GM18870 (cell line): ENCODE measurements at regions not wholly inside any gene's neighbourhood (a gene's known extent, or its start where the extent isn't known, plus 50 kb on each side); places are given as distances from the start of the nearest gene placed in this dataset.

Source experiments
- ATAC-seq: cut with Tn5 transposase; IDR thresholded peaks from one replicate; pipeline ENCODE4 v1.9.1; 2021; ENCODE audit warnings: moderate library complexity; ENCODE audit not compliant: unreplicated experiment

DNA sequence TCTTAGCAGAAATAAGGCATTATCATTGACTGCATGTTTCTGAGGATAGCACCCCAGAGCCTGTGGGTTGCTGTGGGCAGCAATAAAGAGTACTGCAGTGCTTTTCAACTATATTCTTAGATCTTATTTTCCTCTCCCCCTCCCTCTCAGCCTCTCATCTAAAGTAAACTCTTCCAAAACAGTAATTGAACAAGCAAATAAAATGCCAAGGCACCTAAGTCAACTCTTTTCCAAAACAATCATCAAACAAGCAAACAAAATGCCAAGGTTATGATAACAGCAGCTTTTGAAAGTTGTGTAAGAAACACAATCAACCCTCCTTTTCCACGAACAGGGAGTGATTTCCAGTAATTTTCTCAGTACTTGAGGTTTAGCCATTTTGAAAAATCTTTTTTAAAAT, 1542.6 kb downstream of the AACS start:
- ATAC-seq, result no peak

DNA sequence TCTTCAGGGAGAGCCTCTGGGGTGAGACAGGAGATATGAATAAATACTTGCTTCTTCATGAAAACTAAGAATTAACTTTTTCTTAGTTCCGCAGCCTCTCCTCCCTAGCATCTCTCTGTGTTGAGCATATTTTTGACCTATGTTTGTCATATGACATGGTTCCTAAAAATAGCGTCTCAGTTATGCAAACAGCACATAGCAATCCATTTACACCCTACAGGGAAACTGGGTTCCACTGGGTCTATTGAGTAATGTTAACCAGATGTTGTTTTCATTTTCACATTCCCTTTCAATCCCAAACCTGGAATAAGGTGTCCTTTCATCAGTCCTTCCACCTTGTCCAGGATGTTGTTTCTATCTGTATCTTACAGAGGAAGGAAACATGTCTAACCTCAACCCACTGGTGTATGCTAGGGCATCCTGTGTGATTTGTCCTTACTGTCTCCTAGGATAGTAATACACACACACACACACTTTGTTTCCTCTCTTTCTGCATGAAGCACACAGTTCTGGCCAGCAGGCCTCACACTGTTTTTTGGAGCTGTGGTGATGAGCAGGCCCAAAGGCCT, 1543.5 kb downstream of the AACS start:
- ATAC-seq, result no peak

DNA sequence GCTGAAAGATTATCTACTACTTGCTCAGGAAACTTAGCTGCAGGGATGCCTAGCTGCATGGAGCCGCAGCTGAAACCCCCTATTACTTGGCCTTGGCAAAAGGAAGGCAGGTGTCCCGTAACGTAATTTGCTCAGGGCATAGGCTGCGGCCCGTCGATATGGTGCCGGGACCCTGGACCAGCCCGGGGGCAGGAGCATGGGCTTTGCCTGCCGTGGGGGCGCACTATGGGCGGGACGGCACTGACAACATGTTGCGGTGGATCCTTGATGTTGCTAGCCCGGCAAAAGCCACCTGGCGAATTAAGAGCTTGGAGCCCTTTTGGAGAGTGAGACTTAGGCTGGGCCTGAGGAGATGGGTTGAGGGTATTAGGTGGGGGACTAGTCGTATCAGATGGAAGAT, 1551.2 kb downstream of the AACS start:
- ATAC-seq, result no peak

DNA sequence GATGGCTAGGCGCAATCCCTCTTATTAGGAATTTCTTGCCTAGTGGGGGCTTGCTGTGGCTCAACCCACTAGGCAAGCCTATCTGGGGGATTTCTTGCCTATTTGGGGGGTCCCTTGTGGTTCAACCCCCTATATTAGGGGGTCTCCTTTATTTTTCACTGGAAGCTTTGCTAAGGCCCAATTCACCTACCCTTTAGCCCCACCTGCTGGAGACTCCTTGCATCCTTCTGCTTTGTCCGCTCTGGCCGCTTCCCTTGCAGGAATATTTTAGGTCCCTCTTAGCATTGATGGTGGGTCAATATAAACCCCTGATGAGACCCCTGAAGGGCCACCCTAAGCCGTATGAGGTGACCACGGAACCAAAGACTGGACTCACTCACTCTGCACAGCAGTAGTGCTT, 1552.1 kb downstream of the AACS start:
- ATAC-seq, result no peak

DNA sequence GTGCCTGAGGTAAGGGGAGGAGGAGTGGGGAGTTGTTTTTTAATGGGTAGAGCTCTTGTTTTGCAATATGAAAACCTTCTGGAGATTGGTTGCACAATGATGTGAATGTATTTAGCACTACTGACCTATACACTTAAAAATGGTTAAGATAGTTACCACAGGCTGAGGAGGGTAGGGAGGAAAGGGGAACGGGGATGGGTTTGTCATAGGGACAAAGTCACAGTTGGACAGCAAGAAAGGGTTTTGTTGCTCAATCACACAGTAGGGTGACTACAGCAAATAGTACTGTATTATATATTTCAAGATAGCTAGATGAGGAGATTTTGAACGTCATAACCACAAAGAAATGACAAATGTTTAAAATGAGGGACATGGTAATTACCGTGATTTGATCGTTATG, 1562.4 kb downstream of the AACS start:
- no peak for ATAC-seq

DNA sequence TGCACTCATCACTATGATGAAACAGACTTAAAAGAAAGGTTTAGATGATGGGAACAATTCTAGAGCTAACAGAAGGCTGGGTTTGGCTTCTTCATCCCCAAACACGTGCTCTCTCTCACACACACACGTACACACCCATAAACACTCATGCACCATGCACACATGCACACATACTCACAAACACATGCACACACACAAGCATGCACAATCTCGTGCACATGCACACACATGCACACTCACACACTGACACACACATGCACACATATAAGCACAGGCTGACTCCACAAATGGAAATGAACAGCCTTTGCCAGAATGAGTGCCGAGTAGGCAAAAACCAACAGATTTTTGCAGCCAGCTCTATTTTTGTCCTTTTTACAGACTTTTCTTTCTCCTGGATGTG, 1571.6 kb downstream of the AACS start:
- ATAC-seq, result no peak

DNA sequence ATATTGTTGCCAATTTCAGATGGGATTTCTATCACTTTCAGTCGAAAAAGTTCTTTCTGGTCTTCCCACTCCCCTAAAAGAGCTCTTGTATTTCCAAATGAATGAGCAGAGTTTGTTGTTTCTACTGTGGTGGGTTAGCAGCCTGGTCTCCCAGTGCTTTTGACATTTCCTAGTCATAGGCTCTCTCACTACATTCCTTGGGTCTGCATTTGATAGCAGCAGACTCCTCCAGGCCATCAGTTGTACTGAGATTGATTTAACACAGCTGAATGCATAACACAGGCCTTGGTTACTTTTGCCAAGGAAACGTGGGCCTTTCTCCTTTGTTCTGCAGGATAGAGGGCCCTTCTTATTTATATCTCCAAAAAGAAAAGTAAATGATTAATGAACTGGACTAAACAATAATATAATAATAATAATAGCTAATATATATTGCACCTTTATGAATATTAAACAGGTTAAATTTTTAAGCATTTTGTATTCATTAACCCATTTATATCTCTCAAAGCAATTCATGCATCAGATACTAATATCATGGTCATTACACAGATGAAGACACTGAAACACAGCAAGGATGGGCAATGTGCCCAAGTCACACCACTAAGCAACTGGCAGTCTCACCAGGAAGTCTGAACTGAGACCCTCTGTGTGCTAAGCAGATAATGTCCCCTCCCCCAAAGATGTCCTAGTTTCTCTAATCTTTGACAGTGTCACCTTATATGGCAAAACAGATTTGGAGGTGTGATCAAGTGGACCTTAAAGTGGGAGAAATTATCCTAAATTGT, 1579.2 kb downstream of the AACS start:
- ATAC-seq, result no peak

DNA sequence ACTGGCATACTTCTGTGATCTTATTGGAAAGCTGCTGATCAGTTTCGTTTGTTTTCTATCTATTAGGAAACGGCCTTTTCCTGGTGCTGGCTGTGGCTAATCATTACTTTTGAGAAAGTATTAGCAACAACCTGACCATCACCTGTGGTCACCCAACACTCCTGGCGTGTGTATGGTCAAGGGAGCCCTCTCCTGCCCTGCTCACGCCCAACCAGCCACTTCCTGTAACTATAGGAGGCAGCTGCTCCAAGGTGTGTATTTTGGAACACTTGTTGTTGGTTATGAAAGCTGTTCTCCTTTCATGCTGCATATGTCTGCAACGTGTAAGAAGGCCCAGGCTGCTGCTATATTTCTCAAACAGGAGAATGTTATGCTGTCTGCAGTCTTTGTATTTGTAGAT, 1582.8 kb downstream of the AACS start:
- no peak for ATAC-seq

DNA sequence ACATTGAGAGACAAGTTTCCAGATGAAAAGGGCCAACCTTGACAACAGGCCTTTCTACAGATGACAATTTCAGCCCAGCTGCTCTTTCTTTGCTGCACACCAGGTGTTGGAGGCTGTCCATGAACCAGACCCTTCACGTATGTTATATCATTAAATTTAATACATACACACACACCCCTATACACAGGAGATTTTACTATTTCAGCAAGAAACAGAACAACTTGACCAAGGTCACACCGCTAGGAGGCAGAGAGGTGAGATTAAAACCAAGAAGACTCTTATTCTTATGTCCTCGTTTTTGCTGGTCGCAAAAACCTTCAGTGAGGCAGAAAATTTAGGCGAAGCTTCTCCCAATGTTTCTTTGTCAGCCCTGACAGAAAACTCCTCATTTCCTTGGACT, 1585.9 kb downstream of the AACS start:
- ATAC-seq, result no peak

DNA sequence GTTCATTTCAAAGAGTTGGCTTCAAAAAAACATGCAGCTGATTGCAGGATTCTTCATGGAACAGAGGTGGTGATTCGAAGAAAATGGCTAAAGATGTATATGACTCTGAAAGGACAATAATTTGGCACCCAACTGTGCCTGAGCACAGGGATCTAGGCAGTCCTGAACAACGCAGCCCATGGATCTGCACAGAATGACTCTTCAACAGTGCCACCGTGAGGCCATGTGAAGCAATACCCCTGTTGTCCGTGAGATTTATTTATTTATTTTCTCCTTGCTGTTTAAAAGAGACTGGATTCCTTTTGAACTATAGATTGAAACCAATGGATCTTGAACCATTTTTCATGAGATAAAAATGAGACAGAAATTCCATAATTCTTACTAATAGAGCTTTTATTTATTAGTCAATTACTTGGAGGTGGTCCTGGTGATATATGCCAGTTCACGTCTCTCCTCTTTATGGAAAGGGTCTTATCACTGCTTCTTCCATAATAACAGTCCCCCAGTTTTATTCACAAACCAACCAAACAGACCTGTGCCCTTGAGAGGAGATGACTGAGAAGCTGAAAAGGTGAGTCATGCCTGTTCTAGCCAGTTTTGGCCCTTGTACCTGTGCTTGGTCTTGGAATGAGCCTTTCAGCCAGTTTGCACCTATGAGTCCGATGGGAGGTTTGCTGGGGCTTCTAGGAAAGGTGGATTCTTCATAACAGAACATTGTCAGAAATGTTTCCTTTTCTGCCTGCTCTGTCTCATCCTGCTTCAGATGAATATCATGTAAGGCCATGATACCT, 1598.3 kb downstream of the AACS start:
- ATAC-seq, result no peak

DNA sequence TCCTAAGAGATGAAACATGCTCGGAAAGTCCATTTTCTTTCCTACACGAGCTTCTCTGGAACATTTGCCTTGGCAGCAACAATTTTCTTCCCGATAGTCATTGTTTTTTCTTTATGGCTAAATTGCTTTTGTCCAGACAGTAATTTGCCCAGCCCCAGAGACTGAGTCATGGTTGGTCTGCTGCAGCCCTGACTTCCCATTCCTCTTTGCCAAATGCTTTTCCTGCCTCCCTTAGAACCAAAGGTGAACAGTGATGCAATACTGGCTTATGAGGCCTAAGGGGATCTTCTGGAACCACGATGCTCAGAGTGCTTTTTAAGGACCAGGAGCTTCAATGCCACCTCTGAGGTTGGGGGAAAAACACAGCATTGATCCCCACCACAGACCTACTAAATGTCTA, 1599.6 kb upstream of the TMEM132C start:
- ATAC-seq, result no peak

DNA sequence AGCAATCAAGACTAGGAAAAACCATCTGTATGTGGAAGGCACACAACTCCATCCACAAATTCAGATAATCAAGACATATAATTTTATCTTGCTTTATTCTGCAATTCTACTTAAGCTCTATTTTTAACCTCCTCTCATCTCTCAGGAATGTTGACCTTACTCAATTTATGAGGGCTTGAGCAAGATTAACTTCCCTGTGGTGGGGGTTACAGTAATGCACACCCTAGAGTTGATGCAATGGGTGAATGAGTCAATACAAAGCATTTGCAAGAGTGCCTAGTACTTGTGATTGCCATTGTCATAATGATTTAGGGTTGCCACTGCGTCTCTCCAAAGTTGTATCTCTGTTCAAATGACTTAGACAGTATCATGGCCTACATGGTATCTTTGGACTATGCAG, 1598.4 kb upstream of the TMEM132C start:
- no peak for ATAC-seq

DNA sequence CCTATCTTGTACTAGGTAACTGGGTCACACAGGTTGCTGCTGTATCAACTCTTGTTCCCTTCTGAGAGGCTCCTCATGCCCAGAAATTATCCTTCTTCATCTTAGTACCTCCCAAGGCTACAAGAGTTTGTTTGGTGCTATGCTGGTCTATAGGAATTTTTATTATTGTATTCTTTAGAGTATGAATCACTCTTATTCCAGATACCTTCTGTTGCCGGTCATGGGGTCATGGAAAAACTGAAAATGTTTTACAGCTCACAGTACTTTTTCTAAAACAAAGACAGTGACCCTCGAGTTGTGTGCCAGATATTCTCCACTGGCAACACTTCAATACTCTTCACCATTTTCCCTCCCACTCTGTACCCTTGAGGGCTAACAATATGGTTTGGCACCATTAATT, 1598.0 kb upstream of the TMEM132C start:
- no peak for ATAC-seq

DNA sequence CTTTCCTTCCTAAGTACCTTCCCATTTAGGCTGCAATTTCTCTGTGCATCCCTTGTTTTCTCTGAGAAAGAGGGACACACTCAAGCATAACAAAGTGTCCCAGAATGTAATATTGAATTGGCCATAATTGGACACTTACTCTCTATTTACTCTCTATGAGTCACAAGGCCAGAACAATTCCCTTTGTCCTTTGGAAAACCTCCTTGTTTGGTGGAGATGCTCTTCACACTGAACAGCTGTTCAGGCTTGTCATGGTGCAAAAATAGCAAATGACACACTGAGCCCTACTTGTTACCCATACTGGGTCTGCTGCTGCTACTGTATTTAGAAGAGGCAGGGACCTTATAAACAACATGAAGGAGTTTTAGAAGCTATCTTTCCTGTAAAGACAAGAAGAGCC, 1590.5 kb upstream of the TMEM132C start:
- no peak for ATAC-seq

DNA sequence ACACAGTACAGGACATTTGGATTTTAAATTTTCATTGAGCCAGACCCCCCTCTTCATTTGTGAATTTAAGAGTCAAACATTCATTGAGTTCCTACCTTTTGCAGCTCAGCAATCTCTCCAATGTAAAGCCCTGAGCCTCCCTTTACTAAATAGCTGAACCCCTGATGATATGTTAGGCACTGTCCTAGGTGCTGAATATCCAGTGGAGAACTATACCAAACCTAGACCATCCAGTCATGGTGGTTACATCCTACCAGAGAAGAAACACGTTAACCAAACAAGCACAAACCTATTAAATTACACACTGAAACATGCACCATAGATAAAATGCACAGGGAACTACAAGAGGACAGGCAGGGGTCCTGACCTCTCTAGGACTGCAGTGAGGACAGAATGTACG, 1585.3 kb upstream of the TMEM132C start:
- ATAC-seq, result no peak

DNA sequence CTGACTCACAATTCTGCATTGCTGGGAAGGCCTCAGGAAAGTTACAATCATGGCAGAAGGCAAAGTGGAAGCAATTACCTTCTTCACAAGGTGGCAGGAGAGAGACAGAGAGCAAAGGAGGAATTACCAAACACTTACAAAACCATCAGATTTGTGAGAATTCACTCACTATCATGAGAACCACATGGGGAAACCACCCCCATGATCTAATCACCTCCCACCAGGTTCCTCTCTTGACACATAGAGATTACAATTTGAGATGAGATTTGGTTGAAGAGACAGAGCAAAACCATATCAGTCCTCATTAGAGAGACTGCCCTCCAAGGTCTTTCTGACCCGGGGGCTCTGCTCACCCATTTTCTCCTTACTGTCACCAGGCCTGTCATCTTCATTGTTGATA, 1582.3 kb upstream of the TMEM132C start:
- no peak for ATAC-seq

DNA sequence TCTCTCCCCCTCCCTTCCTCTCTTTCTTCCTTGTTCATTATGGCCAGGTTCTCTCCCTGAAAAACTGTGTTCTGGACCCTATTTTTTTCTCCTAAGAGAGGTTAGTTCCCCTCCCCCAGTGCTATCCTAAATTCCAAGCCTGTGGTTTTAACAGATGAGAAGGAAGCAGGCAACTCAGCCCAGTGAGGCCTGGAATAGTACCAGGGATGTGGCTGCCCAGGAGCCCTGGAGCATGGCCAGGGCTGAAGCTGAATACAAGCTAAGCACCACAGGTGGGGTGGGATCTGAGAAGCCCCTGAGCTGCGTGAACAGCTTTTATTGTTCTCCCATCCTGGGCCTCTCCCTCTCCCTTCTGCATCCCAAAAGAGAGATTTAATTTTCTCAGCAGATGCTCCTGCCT, 1581.3 kb upstream of the TMEM132C start:
- no peak for ATAC-seq

DNA sequence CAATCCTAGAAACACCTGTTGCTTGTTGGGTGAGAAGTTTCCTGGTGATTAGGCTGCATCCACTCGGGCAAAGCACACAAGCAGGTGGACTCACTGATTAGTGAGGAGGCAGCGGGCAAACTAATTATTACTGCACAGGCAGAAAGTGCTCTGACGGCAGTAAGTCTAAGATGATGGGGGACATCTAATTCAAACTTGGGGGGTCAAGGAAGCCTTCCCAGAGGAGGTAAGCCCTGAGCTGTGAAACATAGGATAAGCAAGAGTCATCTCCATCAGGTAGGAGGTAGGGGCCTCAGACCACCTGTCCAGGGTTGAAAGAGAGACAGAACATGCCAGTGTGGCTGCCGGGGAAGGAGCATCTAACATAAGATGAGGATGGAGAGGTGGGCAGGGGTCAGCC, 1578.4 kb upstream of the TMEM132C start:
- ATAC-seq, result no peak

DNA sequence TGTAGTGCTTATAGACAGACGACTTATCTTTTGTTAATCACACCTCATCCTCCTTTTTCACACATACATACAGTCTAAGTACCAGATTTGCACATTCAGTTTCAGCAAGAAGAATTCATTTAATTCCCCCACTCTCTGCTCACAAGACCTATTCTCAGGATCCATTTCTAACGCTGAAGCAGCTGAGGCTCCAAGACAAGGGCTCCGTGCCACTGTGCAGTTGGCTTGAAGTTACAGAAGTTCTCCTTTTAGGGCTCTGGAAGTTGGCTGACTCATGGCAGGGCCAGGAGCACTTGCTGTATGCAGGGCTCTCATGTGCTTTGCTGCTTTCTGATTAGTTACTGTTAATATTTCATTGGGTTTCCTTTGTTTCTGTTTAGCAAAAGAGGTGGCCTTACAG, 1566.9 kb upstream of the TMEM132C start:
- ATAC-seq, result no peak

DNA sequence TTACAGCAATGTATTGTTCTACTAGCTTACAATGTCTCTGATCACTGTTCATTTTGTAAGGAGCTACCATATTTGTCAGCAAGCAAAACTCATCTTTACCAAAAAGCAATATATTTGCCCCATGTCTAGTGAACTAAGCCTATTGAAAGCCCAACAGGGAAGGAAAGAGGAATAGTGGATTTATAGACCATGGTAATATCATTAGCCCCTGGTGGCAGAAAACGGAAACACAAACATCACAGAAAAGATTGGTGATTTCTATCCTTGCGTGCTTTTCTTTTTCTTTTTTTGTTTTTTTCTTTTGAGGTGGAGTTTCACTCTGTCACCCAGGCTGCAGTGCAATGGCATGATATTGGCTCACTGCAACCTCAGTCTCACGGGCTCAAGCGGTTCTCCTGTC, 1562.4 kb upstream of the TMEM132C start:
- no peak for ATAC-seq

DNA sequence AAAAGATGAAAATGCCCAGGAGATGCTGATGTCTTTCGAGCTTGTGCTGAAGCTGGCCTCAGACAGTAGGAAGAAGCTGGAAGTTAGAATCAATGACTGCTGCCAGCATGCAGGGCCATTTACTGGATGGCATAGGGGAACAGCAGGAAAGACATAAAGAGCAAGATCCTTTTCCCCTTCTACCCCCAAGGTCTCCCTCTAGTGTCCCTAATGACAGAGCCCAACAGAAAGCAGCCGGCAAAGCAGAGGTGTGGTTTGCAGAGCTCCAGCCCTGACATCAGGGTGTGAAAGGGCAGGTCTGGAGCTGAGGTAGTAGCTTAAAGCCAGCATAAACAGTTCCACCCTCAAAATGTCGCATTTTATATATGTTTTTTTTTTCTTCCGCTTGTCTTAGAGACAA, 1560.7 kb upstream of the TMEM132C start:
- ATAC-seq, result no peak

DNA sequence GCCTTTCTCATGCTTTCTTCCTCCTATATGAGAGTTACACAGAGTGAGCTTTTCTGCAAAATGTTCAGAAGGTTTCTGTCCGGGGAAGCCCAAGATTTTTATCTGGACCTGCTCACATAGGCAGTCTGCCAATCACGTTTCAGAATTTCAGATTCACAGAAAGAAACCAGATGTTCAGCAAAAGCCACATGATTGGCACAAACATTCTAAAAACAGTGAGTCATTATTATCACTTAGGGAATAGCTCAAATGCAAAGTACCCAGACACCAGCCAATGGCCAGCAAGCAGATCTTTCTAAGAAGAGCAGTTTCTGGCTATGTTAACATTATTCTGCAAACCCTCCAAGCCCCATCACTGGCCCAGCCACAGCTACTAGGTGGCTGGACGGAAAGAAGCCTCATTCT, 1558.5 kb upstream of the TMEM132C start:
- ATAC-seq, result no peak
